Activated T-cell treated with anti-CD3 and anti-CD28 coated beads, Interleukin-2, amount 50 U/mL, for 4 hours (primary cell): ENCODE measurements at regions not wholly inside any gene's neighbourhood (a gene's known extent, or its start where the extent isn't known, plus 50 kb on each side); places are given as distances from the start of the nearest gene placed in this dataset.

Experiments
- ATAC-seq, 2 donors: fragments of 200-7000 bp; cut with Tn5 transposase; one replicate each; pipeline ENCODE4 v1.10.0; 2021
- DNase-seq: peaks from one replicate; pipeline ENCODE4 v3.0.0-alpha.2; 2020
- H3K27me3 Mint-ChIP-seq: one replicate; pipeline ENCODE4 v1.8.0; 2021; ENCODE audit warnings: low read depth, mixed read lengths
- H3K36me3 Mint-ChIP-seq: one replicate; pipeline ENCODE4 v1.8.0; 2022; ENCODE audit warnings: mixed read lengths; ENCODE audit not compliant: insufficient read depth
- H3K4me1 Mint-ChIP-seq: one replicate; pipeline ENCODE4 v1.8.0; 2021; ENCODE audit warnings: low read depth, mixed read lengths
- H3K4me3 Mint-ChIP-seq: one replicate; pipeline ENCODE4 v1.8.0; 2021; ENCODE audit warnings: mild to moderate bottlenecking, moderate library complexity, mixed read lengths
- H3K9me3 Mint-ChIP-seq: one replicate; pipeline ENCODE4 v1.8.0; 2021; ENCODE audit warnings: mixed read lengths

DNA sequence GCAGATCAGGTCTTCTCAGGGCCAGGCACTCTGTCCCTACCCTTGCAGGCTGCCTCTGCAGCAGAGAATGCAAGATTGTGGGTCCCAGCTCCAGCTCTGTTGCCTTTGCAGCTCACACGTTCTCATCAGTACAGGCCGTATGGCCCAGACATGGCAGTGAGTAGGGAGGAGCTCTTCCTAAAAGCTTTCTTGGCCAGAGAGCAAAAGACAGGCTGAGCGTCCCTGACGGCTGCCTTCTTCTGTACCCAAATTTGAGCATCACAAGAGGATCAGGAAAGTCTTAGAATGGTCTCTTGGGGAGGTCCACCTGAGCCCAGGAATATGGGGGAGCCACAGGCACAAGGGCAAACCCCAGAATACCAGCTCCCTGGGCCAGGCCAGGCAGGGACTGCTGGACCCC, 266.3 kb upstream of the ZMIZ1 start:
- DNase-seq (no peak), ATAC-seq (no peak)
- Mint-ChIP-seq H3K4me1 (no peaks in the 10 kb centered on the region), H3K4me3 (no peak overlapping the region), H3K36me3 (no peaks in the 10 kb centered on the region), H3K9me3 (no peaks in the 10 kb centered on the region), H3K27me3 (peaks cover 7% of the 10 kb centered on the region)

DNA sequence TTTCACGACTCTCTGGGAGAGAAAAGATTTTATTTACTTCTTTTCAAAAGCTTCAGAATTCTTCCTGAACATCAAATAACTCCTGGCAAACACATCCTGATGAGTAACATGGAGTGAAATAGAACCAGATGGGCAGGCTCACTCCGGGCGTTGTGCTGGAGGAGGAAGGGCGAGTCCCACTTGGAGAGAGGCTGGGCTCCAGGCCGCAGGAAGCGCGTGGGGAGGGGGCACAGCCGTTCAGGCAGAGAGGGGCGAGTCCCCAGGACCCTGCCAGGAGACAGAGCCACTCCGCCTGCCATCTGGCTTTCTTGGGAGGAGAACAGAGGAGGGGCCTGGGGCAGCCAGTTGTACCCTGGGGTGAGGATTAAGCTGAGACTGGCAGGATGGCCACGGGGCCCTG, 265.9 kb upstream of the ZMIZ1 start:
- no peak for ATAC-seq
- DNase-seq, result no peak
- no peaks in the 10 kb centered on the region for H3K9me3 Mint-ChIP-seq
- H3K27me3 Mint-ChIP-seq, result peaks cover 7% of the 10 kb centered on the region
- no peak overlapping the region for H3K4me3 Mint-ChIP-seq
- no peaks in the 10 kb centered on the region for H3K36me3 Mint-ChIP-seq
- H3K4me1 Mint-ChIP-seq, result no peaks in the 10 kb centered on the region

DNA sequence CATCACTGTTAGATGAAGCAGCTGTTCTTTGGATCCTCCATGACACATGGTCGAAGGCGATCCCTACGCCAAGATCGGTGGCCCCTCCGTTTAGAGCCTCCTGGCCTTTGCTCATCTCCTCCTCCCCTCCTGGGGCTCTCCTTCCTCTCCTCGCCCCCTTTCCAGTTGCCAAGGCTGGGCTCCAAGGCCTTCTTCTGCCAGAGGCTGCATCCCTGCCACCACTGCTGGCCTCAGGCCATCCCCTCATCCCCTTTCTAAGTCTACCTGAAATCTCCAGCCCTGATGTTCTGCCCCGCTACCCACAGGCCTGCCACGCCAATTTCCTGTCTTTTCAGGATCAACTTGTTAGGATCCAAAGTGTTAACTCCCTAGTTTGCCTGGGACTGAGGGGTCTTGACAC, 265.1 kb upstream of the ZMIZ1 start:
- ATAC-seq, result no peak
- Mint-ChIP-seq H3K4me1 (no peaks in the 10 kb centered on the region), H3K27me3 (peaks cover 7% of the 10 kb centered on the region)

DNA sequence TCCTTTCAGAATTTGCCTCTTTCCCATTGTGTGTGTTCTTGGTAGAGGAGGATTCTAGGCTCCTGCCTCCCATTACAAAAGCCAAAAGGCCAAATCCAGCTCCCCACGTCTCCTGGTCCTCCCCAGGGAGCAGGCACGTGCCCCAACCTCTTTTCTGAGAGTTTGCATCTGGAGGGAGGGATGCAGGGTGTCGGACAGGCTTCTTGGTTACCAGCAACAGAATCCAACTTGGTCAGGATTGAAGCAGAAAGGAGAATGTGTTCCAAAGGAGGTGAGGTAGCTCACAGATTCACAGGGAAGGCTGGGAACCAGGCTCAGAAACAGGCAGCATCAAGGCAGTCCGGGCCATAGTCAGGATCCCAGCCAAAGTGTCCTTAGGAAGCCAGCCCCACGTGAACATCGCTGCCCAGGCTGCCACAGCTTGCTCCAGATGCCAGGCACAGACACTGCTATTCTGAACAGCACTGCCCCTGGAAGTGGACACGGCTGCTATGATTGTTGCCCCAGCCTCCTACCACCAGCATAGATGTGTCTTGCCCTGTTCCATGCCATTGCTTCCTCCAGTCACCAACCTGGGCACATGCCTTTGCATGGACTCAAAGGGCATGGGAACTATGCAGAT, 264.2 kb upstream of the ZMIZ1 start:
- H3K36me3 Mint-ChIP-seq, result no peaks in the 10 kb centered on the region
- H3K4me3 Mint-ChIP-seq, result no peak overlapping the region
- ATAC-seq (no peak), DNase-seq (no peak)
- no peaks in the 10 kb centered on the region for H3K4me1 Mint-ChIP-seq
- no peaks in the 10 kb centered on the region for H3K9me3 Mint-ChIP-seq
- H3K27me3 Mint-ChIP-seq, result peaks cover 11% of the 10 kb centered on the region

More for the DNA sequence above, 265.1 kb upstream of the ZMIZ1 start:
- no peaks in the 10 kb centered on the region for H3K36me3 Mint-ChIP-seq
- no peak for DNase-seq
- no peaks in the 10 kb centered on the region for H3K9me3 Mint-ChIP-seq
- no peak overlapping the region for H3K4me3 Mint-ChIP-seq

DNA sequence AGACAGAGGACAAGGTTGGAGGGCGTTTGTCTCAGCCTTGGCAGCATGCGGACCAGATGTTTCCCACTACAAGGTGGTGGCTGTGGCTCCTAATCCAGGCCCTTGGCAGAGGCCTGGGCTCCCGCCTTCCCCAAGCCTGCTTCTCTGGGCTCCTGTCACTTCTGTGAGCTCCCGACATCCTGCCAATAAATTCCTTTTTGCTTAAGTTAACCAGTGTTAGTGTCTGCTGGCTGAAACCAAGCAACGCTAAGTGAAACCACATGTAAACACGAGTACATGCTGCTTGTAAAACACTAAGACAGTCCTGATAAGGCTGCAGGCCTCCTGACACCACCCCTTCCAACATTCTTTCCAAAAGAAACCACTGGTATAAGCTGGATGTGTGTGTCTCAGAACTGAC, 263.6 kb upstream of the ZMIZ1 start:
- H3K9me3 Mint-ChIP-seq, result no peaks in the 10 kb centered on the region
- H3K27me3 Mint-ChIP-seq, result peaks cover 11% of the 10 kb centered on the region
- H3K36me3 Mint-ChIP-seq, result no peaks in the 10 kb centered on the region
- no peaks in the 10 kb centered on the region for H3K4me1 Mint-ChIP-seq
- no peak overlapping the region for H3K4me3 Mint-ChIP-seq
- no peak for DNase-seq
- ATAC-seq, result no peak

DNA sequence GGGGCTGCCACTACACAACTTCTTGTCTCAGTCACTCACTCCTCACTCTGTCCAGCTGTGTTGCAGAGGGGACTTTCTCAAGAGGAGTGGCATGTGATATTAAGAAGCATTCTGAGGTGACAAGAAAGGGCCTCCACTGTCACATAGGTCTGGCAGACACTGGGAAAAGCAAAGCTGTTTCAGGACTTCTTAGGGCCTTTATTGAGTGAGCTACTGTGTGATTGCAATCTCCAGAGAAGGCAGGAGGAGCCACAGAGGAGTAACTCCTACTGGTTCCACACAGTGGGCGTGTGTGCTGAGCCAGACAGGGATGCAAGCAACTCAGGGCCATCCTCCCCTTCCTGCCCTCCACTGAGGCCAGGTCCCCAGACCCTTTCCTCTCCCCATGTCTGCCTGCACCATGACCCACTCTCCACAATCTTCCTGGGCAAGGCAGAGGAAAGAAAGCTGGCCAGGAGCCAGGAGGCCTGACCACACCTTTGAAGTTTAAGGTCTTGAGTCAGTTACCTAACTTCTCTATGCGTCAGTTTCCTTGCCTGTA, 262.0 kb upstream of the ZMIZ1 start:
- ATAC-seq (no peak), DNase-seq (no peak)
- Mint-ChIP-seq H3K27me3 (peaks cover 4% of the 10 kb centered on the region), H3K4me3 (no peak overlapping the region), H3K4me1 (no peaks in the 10 kb centered on the region), H3K36me3 (no peaks in the 10 kb centered on the region), H3K9me3 (no peaks in the 10 kb centered on the region)

DNA sequence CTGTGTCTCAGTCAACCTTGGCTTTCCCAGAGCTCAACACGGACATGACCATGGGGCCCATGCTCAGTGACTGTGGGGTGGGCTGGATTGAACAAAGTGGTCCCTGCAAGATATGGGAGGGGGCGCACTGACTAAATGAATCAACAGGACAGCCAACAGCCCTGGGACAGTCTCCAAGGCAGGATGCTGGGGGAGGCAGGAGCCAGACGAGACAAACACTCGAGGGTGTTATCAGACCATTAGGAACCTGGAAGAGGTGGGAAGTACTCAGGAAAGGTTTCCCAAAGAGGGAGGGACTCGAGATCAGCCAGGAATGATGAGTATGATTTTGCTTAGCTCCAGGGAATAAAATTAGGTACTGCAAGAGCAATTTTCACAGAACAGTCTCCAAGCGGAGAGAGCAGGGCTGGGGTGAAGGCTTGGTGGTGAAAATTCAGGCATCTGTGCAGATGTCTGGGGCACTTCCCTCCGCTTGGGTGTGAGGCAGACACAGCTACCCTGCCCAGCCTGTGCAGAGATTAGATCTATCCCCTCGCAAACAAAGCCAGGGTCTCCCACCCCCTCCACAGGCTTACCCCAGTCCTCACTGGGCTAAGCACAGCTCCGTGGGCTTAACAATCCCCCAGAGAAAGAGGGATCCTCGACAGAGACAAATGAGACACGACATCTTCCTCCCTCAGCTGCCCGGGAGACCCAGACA, 261.1 kb upstream of the ZMIZ1 start:
- Mint-ChIP-seq H3K27me3 (peaks cover 4% of the 10 kb centered on the region), H3K4me3 (no peak overlapping the region), H3K4me1 (no peaks in the 10 kb centered on the region), H3K9me3 (no peaks in the 10 kb centered on the region), H3K36me3 (no peaks in the 10 kb centered on the region)
- no peak for DNase-seq
- no peak for ATAC-seq

DNA sequence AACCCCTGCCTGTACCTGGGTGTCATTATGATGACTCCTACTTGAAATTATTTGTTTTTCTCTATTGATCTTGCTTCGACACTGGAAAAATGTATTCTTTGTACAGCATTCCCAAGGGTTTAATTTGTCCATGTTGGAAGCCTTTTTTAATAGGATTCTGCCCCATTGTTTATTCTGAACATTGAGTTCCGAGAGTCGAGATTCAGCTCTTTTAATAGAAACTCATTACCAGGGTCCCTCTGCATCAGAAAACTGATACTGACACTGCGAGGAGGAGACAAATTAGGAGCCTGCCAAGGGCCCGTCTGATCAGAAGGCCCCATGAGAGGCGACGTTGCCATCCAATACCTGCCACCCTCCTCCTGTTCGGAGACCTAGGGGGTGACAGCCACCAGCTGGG, 260.5 kb upstream of the ZMIZ1 start:
- H3K9me3 Mint-ChIP-seq, result no peaks in the 10 kb centered on the region
- no peak for DNase-seq
- no peak overlapping the region for H3K4me3 Mint-ChIP-seq

DNA sequence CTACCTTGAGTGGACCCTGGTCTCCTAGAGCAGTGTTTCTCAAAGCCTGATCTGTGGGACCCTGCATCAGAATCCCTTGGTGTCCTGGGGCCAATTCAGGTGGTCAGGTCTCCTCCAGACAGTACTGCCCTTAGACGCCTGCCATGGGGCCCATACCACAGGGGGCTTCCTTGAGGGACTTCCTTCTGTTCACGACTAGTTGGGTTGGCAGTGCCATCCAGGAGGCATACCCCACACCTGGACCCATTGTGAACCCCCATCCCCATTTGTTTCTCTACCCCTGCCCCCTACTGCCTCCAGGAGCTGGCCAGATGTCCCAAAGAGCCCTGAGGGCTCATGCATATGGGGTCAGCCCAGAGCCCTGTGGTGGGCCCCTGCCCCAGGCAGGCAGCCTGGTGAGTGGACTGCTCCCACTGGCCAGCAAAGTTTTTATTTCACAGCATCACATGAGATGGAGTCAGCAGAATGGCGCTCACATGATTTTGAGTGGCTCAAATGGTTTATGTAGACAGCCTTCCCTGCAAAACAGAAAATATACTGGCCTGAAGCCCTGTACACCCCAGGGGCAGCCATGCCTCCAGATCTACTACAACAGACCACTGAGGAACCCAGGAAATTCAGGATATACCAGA, 259.9 kb upstream of the ZMIZ1 start:
- Mint-ChIP-seq H3K4me3 (no peak overlapping the region), H3K4me1 (no peaks in the 10 kb centered on the region), H3K27me3 (peaks cover 6% of the 10 kb centered on the region), H3K9me3 (no peaks in the 10 kb centered on the region), H3K36me3 (no peaks in the 10 kb centered on the region)
- ATAC-seq (no peak), DNase-seq (no peak)

More for the DNA sequence above, 260.5 kb upstream of the ZMIZ1 start:
- H3K4me1 Mint-ChIP-seq, result no peaks in the 10 kb centered on the region
- no peak for ATAC-seq
- H3K27me3 Mint-ChIP-seq, result peaks cover 4% of the 10 kb centered on the region
- no peaks in the 10 kb centered on the region for H3K36me3 Mint-ChIP-seq

DNA sequence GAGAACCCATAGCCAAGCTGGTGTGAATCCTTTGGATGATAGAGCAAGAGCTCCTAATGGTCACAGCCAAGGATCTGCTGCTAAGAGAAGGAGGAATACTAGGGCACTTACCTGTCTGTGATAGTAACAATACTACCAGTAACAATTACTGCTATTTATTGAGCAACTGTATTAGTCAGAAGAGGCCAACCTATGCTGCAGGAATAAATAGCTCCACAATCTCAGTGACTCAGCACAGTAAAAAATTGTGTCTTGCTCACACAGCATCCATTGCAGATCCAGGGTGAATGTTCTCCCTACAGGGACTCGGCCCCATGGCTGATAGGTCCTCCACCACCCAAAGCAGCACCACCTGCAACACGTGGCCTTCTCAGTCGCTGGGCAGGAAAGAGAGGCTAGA, 257.6 kb upstream of the ZMIZ1 start:
- H3K9me3 Mint-ChIP-seq, result no peaks in the 10 kb centered on the region
- no peaks in the 10 kb centered on the region for H3K4me1 Mint-ChIP-seq
- no peak for ATAC-seq
- DNase-seq, result no peak
- no peak overlapping the region for H3K4me3 Mint-ChIP-seq
- no peaks in the 10 kb centered on the region for H3K36me3 Mint-ChIP-seq
- H3K27me3 Mint-ChIP-seq, result peaks cover 7% of the 10 kb centered on the region

DNA sequence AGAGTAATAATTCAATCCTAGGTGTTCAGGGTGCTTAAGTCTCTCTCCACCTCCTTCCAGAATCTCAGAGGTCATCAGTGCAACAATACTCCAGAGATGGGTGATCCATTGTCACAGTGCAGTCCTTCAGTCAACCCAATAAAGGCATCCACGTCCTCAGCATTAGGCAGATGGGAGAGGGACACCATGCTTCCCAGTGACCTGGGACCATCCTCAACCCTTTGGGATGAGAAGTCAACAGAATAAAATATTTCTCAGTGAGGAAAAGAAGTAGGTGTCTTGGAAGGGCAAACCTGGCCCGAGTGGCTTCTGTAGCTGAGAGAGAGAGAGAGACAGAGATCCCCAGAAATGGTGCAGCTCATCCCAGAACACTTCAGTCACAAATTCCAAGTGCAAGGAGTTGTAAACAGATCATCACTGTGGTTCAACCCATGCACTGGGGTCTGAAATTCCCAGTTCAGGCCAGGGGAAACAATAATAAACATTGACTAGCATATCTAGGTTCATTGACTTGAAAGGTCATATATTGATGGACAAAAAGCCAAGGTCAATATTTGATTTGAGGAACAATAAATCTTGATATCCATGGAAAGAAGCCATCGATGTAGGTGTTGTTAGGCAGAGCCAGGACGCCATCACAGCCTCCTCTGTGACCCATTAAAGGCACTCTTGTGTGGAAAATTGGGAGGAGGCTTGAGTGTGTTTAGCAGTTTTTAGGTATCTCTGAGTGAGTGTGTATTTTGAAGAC, 256.0 kb upstream of the ZMIZ1 start:
- Mint-ChIP-seq H3K36me3 (no peaks in the 10 kb centered on the region), H3K4me1 (no peaks in the 10 kb centered on the region), H3K4me3 (no peak overlapping the region), H3K27me3 (peaks cover 7% of the 10 kb centered on the region), H3K9me3 (no peaks in the 10 kb centered on the region)
- DNase-seq (no peak), ATAC-seq (no peak)

DNA sequence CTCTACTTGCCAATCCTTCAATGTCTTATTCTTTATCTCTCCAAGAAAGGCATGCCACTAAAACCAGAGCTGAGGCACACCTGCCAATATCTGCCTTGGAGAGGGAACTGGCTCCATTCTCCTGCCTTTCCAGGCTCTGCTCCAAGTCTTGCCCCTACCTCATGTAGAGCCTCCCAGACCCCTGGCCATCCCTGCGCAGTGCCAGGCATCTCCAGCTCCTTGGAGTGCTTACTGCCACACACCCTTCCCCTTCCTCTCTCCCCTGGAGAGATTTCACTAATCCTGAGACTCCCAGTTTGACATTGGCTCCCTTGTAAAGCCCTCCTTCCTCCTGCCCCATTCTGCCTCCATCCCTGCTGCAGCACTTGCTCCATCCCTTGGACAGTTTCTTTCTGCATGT, 255.2 kb upstream of the ZMIZ1 start:
- ATAC-seq (no peak), DNase-seq (no peak)
- Mint-ChIP-seq H3K36me3 (no peaks in the 10 kb centered on the region), H3K4me3 (no peak overlapping the region), H3K9me3 (no peaks in the 10 kb centered on the region), H3K4me1 (no peaks in the 10 kb centered on the region), H3K27me3 (peaks cover 7% of the 10 kb centered on the region)

DNA sequence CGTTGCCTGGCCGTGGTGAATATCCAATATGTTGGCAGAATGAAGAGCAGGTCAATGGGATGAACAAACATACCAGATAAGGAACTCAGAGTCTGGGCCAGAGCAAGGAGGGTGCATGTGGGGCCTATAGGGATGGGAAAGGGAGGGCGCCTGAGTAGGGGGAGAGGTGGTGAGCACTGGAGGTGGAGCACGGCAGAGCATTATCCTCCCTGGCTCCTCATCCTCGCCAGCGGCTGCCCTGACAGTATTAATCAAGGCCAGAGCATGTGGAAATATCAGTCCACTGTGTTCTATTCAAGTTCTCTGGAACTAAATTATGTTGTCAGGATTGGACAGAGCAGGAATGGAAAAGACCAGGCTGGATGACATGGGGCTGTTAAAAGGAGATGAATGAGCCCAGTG, 254.8 kb upstream of the ZMIZ1 start:
- H3K9me3 Mint-ChIP-seq, result no peaks in the 10 kb centered on the region
- peaks cover 5% of the 10 kb centered on the region for H3K27me3 Mint-ChIP-seq
- ATAC-seq (no peak), DNase-seq (no peak)
- H3K4me1 Mint-ChIP-seq, result no peaks in the 10 kb centered on the region
- H3K4me3 Mint-ChIP-seq, result no peak overlapping the region
- no peaks in the 10 kb centered on the region for H3K36me3 Mint-ChIP-seq

DNA sequence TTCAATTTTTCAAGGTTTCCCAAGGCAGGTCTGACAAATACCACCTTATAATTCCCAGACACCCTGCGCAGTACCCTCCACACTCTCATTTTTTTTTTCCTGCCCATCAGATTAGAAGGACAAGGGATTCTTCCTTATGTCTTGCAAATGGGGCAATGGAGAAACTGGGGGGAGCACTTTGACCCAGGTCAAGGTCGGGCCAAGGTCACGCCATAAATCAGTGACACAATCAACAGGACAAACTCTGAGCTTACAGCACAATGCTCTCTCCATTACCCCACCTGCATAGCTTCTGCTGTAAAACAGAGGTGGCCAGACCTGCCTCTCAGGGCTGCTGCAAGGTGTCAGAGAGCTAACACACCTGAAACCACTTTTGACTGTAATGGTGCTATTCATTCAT, 254.4 kb upstream of the ZMIZ1 start:
- Mint-ChIP-seq H3K36me3 (no peaks in the 10 kb centered on the region), H3K4me1 (no peaks in the 10 kb centered on the region), H3K27me3 (peaks cover 3% of the 10 kb centered on the region), H3K9me3 (no peaks in the 10 kb centered on the region), H3K4me3 (no peak overlapping the region)
- ATAC-seq, result no peak
- no peak for DNase-seq
